ENCODE measurements at regions not wholly inside any gene's neighbourhood (a gene's known extent, or its start where the extent isn't known, plus 50 kb on each side); places are given as distances from the start of the nearest gene placed in this dataset.

GRCh38 chr3:101166150-101166549, 154.2 kb downstream of the IMPG2 start:
- H3K4me3 ChIP-seq (replicated peaks; ENCODE audit: low read depth, low read length), result no peak overlapping the region
- no peak for TF ChIP-seq CTCF (IDR thresholded peaks at IDR 0.05; ENCODE audit: low read length, missing control alignments)
- no peak for DNase-seq (ENCODE audit: low read depth)

DNA sequence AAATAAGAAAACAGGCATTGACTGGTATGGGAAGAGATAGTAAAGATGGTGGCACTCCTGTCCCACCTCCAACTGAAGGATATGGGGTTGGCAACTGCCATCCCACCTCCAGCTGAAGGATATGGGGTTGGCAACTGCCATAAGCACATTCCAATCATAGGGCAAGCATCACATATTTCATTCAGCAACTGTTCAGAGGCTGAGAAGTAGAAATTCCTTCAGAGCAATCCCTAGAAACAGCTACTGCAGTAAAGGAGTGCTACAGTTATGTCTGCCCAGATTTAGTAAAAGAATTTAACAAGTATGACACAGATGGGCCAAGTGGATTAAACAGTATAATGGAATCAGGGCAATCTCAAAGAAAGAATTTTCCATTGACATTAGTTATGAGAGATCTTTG, 156.8 kb downstream of the IMPG2 start:
- no peak for DNase-seq (ENCODE audit: low read depth)

GRCh38 chr3:101159478-101159877, 160.9 kb downstream of the IMPG2 start:
- DNase-seq (ENCODE audit: low read depth), result no peak
- no peak overlapping the region for H3K4me3 ChIP-seq (replicated peaks; ENCODE audit: low read depth, low read length)
- TF ChIP-seq CTCF (IDR thresholded peaks at IDR 0.05; ENCODE audit: low read length, missing control alignments), result no peak

More for the DNA sequence above, 156.8 kb downstream of the IMPG2 start:
- TF ChIP-seq CTCF (IDR thresholded peaks at IDR 0.05; ENCODE audit: low read length, missing control alignments), result no peak
- H3K4me3 ChIP-seq (replicated peaks; ENCODE audit: low read depth, low read length), result no peak overlapping the region

GRCh38 chr3:101158374-101158773, 162.0 kb downstream of the IMPG2 start:
- DNase-seq (ENCODE audit: low read depth), result no peak
- no peak overlapping the region for H3K4me3 ChIP-seq (replicated peaks; ENCODE audit: low read depth, low read length)
- TF ChIP-seq CTCF (IDR thresholded peaks at IDR 0.05; ENCODE audit: low read length, missing control alignments), result no peak

GRCh38 chr3:101156787-101157345, 163.5 kb downstream of the IMPG2 start:
- no peak for TF ChIP-seq CTCF (IDR thresholded peaks at IDR 0.05; ENCODE audit: low read length, missing control alignments)
- no peak for DNase-seq (ENCODE audit: low read depth)
- no peak overlapping the region for H3K4me3 ChIP-seq (replicated peaks; ENCODE audit: low read depth, low read length)

DNA sequence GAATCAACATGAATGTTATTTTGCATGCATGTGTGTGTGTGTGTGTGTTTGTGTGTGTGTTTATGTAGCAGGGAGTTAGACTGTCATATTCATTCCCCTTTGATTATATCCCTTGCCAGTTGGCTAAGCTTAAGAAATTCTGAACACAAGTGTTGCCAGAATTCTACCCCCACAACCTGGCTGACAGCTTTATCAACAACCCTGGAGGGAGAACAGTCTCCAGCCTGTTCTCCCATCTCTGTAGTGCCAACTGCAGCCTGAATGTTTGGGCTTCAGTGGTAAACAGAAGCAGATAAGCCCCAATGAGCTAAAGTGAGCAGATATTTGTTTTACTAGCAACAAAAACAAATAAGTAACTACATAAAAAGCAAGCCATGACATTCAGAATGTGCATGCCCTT, 162.6 kb upstream of the ABI3BP start:
- no peak for TF ChIP-seq CTCF (IDR thresholded peaks at IDR 0.05; ENCODE audit: low read length, missing control alignments)
- DNase-seq (ENCODE audit: low read depth), result peak; percentile 64
- no peak overlapping the region for H3K4me3 ChIP-seq (replicated peaks; ENCODE audit: low read depth, low read length)

DNA sequence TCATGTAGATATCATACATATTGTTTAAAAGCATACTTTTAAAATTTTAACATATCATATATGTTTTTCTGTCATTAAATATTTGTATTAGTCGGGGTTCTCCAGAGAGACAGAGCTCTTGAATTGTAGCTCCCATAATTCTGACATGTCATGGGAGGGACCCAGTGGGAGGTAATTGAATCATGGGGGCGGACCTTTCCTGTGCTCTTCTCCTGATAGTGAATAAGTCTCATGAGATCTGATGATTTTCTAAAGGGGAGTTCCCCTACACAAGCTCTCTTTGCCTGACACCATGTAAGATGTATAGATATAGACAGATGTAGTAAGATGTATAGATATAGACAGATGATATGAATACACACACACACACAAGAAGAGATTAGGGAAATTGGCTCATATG, 161.2 kb upstream of the ABI3BP start:
- no peak for TF ChIP-seq CTCF (IDR thresholded peaks at IDR 0.05; ENCODE audit: low read length, missing control alignments)
- no peak overlapping the region for H3K4me3 ChIP-seq (replicated peaks; ENCODE audit: low read depth, low read length)
- DNase-seq (ENCODE audit: low read depth), result no peak
